K562 (cell line): ENCODE measurements at regions not wholly inside any gene's neighbourhood (a gene's known extent, or its start where the extent isn't known, plus 50 kb on each side); places are given as distances from the start of the nearest gene placed in this dataset.

Source experiments
- BRD4 ChIP-seq: fragments of 200-600 bp; sonication (generic); IDR thresholded peaks from 2 replicates; pipeline ENCODE4 v1.6.1; 2017; ENCODE audit warnings: inconsistent platforms
- CCAR2 ChIP-seq: fragments of 200-400 bp; formaldehyde crosslinking; IDR thresholded peaks from 2 replicates; pipeline ENCODE4 v1.6.1; 2017; ENCODE audit warnings: mild to moderate bottlenecking, low read depth, low read length
- CTBP1 ChIP-seq: fragments of 450-650 bp; IDR thresholded peaks from 2 replicates; pipeline ENCODE4 v1.6.1; 2016; ENCODE audit warnings: borderline replicate concordance
- ETV6 ChIP-seq, 3 experiments: fragments of 150-350 bp in 1 of 3; sonication (generic) in 1 of 3; formaldehyde crosslinking in 1 of 3; IDR thresholded peaks; 2 replicates each; pipeline versions ENCODE4 v1.6.1 to v1.8.0; 2014 to 2022; ENCODE audit warnings: borderline replicate concordance in 2 of 3, low read depth in 2 of 3, antibody characterized with exemption in 1 of 3, low read length in 1 of 3, mild to moderate bottlenecking in 1 of 3, missing genetic modification reagents in 1 of 3
- GTF2E2 ChIP-seq: fragments of 200-800 bp; sonication (Bioruptor generic); IDR thresholded peaks from 2 replicates; pipeline ENCODE4 v1.6.1; 2016; ENCODE audit warnings: missing genetic modification characterization, missing compliant biosample characterization
- KLF13 ChIP-seq: fragments of 450-650 bp; IDR thresholded peaks from 2 replicates; pipeline ENCODE4 v1.6.1; 2016; ENCODE audit warnings: missing genetic modification characterization, low read depth, mild to moderate bottlenecking, missing compliant biosample characterization, moderate library complexity, borderline replicate concordance
- MYBL2 ChIP-seq, 2 experiments: fragments of 450-650 bp in 1 of 2; sonication (generic) in 1 of 2; formaldehyde crosslinking in 1 of 2; IDR thresholded peaks; 2 replicates each; pipeline versions ENCODE4 v1.6.1 to v1.8.1; 2017 to 2022; ENCODE audit warnings: borderline replicate concordance in 1 of 2, inconsistent platforms in 1 of 2, low read depth in 1 of 2, mild to moderate bottlenecking in 1 of 2, missing genetic modification reagents in 1 of 2, moderate library complexity in 1 of 2
- RBBP5 ChIP-seq: fragments of 200-600 bp; sonication (generic); IDR thresholded peaks from 2 replicates; pipeline ENCODE4 v1.6.1; 2012; ENCODE audit warnings: borderline replicate concordance, mild to moderate bottlenecking, low read length, control low read depth, inconsistent platforms; ENCODE audit not compliant: insufficient read depth, poor library complexity, severe bottlenecking
- RCOR1 ChIP-seq, 2 experiments: IDR thresholded peaks; 2 replicates each; pipeline ENCODE4 v1.6.1; 2012; ENCODE audit warnings: low read depth in 2 of 2, low read length in 2 of 2, borderline replicate concordance in 1 of 2, improper control_type of control experiment in 1 of 2
- SMARCA5 ChIP-seq: fragments of 450-650 bp; IDR thresholded peaks from 2 replicates; pipeline ENCODE4 v1.6.1; 2016
- SOX6 ChIP-seq: fragments of 450-650 bp; IDR thresholded peaks from 2 replicates; pipeline ENCODE4 v1.6.1; 2014; ENCODE audit warnings: mild to moderate bottlenecking
- TARDBP ChIP-seq: fragments of 450-650 bp; IDR thresholded peaks from 2 replicates; pipeline ENCODE4 v1.6.1; 2016
- TCF7 ChIP-seq: sonication (generic); IDR thresholded peaks from 2 replicates; pipeline ENCODE4 v1.6.1; 2016; ENCODE audit warnings: antibody characterized with exemption, borderline replicate concordance
- ZNF764 ChIP-seq: fragments of 250-450 bp; sonication (Bioruptor Pico); IDR thresholded peaks from 2 replicates; pipeline ENCODE4 v1.4.0; 2020; ENCODE audit warnings: low read depth, mild to moderate bottlenecking, moderate library complexity
- TF ChIP-seq, protein P1 (sequence below): fragments of 450-650 bp; IDR thresholded peaks from 2 replicates; pipeline ENCODE4 v1.6.1; 2017; ENCODE audit warnings: antibody characterized with exemption, mild to moderate bottlenecking
- TF ChIP-seq, protein P2 (sequence below): sonication (generic); formaldehyde crosslinking; IDR thresholded peaks from 2 replicates; pipeline ENCODE4 v1.8.0; 2023; ENCODE audit warnings: mild to moderate bottlenecking, missing genetic modification reagents
- TF ChIP-seq, protein P3 (sequence below): sonication (generic); formaldehyde crosslinking; IDR thresholded peaks from 2 replicates; pipeline ENCODE4 v1.8.1; 2022; ENCODE audit warnings: missing genetic modification reagents
- TF ChIP-seq, protein P4 (sequence below): sonication (generic); formaldehyde crosslinking; IDR thresholded peaks from 2 replicates; pipeline ENCODE4 v1.8.0; 2022; ENCODE audit warnings: missing genetic modification reagents, mild to moderate bottlenecking, borderline replicate concordance

DNA sequence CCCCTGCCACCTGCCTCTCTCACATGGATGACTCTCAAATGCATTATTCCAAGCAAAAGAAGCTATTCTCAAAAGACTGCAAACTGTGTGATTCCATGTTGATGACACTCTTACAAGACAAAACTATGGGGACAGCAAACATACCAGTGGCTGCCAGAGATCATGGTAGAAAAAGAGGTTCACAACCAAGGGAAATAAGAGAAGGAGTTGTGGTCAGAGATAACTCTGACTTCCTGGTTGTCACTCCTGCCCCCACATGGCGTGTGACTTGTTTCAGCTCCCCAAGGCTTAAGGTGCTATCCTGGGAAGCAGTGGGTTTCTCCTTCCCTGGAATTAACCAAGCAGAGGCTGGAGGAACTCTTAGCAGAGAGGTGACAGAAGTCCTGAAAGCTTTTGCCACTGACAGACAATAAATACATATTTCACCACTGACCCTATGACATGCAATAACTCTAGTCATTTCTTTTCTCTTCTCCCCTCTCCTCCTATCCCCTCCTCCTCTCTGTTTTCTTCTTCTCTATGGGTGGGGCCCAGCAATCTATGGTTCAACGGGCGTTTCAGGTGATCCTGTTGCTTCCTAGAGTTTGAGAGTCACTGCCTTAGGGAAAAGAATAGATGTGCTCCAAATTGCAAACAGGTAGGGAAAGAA, 185.1 kb downstream of the FCRL5 start (continued):
- TF ChIP-seq, protein P1, sequence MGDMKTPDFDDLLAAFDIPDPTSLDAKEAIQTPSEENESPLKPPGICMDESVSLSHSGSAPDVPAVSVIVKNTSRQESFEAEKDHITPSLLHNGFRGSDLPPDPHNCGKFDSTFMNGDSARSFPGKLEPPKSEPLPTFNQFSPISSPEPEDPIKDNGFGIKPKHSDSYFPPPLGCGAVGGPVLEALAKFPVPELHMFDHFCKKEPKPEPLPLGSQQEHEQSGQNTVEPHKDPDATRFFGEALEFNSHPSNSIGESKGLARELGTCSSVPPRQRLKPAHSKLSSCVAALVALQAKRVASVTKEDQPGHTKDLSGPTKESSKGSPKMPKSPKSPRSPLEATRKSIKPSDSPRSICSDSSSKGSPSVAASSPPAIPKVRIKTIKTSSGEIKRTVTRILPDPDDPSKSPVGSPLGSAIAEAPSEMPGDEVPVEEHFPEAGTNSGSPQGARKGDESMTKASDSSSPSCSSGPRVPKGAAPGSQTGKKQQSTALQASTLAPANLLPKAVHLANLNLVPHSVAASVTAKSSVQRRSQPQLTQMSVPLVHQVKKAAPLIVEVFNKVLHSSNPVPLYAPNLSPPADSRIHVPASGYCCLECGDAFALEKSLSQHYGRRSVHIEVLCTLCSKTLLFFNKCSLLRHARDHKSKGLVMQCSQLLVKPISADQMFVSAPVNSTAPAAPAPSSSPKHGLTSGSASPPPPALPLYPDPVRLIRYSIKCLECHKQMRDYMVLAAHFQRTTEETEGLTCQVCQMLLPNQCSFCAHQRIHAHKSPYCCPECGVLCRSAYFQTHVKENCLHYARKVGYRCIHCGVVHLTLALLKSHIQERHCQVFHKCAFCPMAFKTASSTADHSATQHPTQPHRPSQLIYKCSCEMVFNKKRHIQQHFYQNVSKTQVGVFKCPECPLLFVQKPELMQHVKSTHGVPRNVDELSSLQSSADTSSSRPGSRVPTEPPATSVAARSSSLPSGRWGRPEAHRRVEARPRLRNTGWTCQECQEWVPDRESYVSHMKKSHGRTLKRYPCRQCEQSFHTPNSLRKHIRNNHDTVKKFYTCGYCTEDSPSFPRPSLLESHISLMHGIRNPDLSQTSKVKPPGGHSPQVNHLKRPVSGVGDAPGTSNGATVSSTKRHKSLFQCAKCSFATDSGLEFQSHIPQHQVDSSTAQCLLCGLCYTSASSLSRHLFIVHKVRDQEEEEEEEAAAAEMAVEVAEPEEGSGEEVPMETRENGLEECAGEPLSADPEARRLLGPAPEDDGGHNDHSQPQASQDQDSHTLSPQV: peak; percentile 79
- no peak for TF ChIP-seq TARDBP
- TF ChIP-seq GTF2E2 (tag): no peak
- TF ChIP-seq RCOR1 (IDR thresholded peaks at IDR 0.05; ENCODE audit: borderline replicate concordance in 1 of 2, low read depth in 2 of 2, low read length in 2 of 2): peak in 1 of 2 experiments; percentile 39; a peak in 1 of 4 replicates
- TF ChIP-seq CCAR2: no peak
- no peak for TF ChIP-seq MYBL2 (IDR thresholded peaks at IDR 0.05; ENCODE audit: low read depth)
- TF ChIP-seq MYBL2 (CRISPR knock-in tag; IDR thresholded peaks at IDR 0.05; ENCODE audit: borderline replicate concordance): no peak
- TF ChIP-seq, protein P2, sequence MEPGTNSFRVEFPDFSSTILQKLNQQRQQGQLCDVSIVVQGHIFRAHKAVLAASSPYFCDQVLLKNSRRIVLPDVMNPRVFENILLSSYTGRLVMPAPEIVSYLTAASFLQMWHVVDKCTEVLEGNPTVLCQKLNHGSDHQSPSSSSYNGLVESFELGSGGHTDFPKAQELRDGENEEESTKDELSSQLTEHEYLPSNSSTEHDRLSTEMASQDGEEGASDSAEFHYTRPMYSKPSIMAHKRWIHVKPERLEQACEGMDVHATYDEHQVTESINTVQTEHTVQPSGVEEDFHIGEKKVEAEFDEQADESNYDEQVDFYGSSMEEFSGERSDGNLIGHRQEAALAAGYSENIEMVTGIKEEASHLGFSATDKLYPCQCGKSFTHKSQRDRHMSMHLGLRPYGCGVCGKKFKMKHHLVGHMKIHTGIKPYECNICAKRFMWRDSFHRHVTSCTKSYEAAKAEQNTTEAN (CRISPR knock-in tag): no peak
- no peak for TF ChIP-seq ETV6 (IDR thresholded peaks at IDR 0.05; ENCODE audit: borderline replicate concordance in 1 of 2, low read depth in 2 of 2, low read length in 1 of 2)
- TF ChIP-seq ETV6 (CRISPR knock-in tag; IDR thresholded peaks at IDR 0.05; ENCODE audit: borderline replicate concordance): no peak
- TF ChIP-seq TCF7: no peak
- TF ChIP-seq, protein P3, sequence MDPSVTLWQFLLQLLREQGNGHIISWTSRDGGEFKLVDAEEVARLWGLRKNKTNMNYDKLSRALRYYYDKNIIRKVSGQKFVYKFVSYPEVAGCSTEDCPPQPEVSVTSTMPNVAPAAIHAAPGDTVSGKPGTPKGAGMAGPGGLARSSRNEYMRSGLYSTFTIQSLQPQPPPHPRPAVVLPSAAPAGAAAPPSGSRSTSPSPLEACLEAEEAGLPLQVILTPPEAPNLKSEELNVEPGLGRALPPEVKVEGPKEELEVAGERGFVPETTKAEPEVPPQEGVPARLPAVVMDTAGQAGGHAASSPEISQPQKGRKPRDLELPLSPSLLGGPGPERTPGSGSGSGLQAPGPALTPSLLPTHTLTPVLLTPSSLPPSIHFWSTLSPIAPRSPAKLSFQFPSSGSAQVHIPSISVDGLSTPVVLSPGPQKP: no peak
- no peak for TF ChIP-seq SOX6
- no peak for TF ChIP-seq BRD4
- TF ChIP-seq, protein P4, sequence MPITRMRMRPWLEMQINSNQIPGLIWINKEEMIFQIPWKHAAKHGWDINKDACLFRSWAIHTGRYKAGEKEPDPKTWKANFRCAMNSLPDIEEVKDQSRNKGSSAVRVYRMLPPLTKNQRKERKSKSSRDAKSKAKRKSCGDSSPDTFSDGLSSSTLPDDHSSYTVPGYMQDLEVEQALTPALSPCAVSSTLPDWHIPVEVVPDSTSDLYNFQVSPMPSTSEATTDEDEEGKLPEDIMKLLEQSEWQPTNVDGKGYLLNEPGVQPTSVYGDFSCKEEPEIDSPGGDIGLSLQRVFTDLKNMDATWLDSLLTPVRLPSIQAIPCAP: no peak
- no peak for TF ChIP-seq KLF13
- peak; percentile 55 for TF ChIP-seq RBBP5
- TF ChIP-seq ZNF764 (CRISPR knock-in tag): no peak
- TF ChIP-seq CTBP1: no peak
- TF ChIP-seq SMARCA5: no peak
